HepG2 (cell line): ENCODE measurements at regions not wholly inside any gene's neighbourhood (a gene's known extent, or its start where the extent isn't known, plus 50 kb on each side); places are given as distances from the start of the nearest gene placed in this dataset.

Source experiments
- CREB1 ChIP-seq, 2 experiments: fragments of 450-650 bp in 1 of 2; IDR thresholded peaks; 2 replicates each; pipeline ENCODE4 v1.6.1; 2016 to 2017; ENCODE audit warnings: control low read depth in 1 of 2, mild to moderate bottlenecking in 1 of 2, missing compliant biosample characterization in 1 of 2, missing genetic modification characterization in 1 of 2
- DMAP1 ChIP-seq: IDR thresholded peaks from 2 replicates; pipeline ENCODE4 v1.6.1; 2016
- EHMT2 ChIP-seq: fragments of 200-600 bp; sonication (generic); IDR thresholded peaks from 2 replicates; pipeline ENCODE4 v1.7.0; 2017; ENCODE audit warnings: antibody characterized with exemption, low read depth, low read length, borderline replicate concordance
- HMGA1 ChIP-seq: sonication (generic); formaldehyde crosslinking; conservative IDR thresholded peaks from 2 replicates; pipeline ENCODE4 v1.4.0; 2020; ENCODE audit warnings: missing genetic modification reagents
- HNRNPUL1 ChIP-seq: fragments of 200-400 bp; formaldehyde crosslinking; IDR thresholded peaks from 2 replicates; pipeline ENCODE4 v1.6.1; 2017; ENCODE audit warnings: low read depth, mild to moderate bottlenecking, low read length, moderate library complexity
- HOXA3 ChIP-seq: sonication (generic); formaldehyde crosslinking; IDR thresholded peaks from 2 replicates; pipeline ENCODE4 v1.5.0; 2020; ENCODE audit warnings: missing genetic modification reagents
- MAZ ChIP-seq, 2 experiments: sonication (generic) in 1 of 2; formaldehyde crosslinking in 1 of 2; IDR thresholded peaks; 2 replicates each; pipeline versions ENCODE4 v1.5.0 to v1.6.1; 2012 to 2020; ENCODE audit warnings: low read depth in 2 of 2, mild to moderate bottlenecking in 2 of 2, borderline replicate concordance in 1 of 2, improper control_type of control experiment in 1 of 2, low read length in 1 of 2, missing genetic modification reagents in 1 of 2, moderate library complexity in 1 of 2
- MED8 ChIP-seq: sonication (generic); formaldehyde crosslinking; IDR thresholded peaks from 2 replicates; pipeline ENCODE4 v1.8.1; 2023; ENCODE audit warnings: mild to moderate bottlenecking, missing genetic modification reagents; ENCODE audit not compliant: insufficient replicate concordance
- NR1H2 ChIP-seq: sonication (generic); formaldehyde crosslinking; IDR thresholded peaks from 2 replicates; pipeline ENCODE4 v1.8.1; 2022; ENCODE audit warnings: low read depth, missing genetic modification reagents, borderline replicate concordance
- RARA ChIP-seq: IDR thresholded peaks from 2 replicates; pipeline ENCODE4 v1.6.1; 2016; ENCODE audit warnings: missing genetic modification reagents, missing compliant biosample characterization
- RBM22 ChIP-seq: fragments of 200-400 bp; formaldehyde crosslinking; optimal IDR thresholded peaks from 2 replicates; pipeline ENCODE3; 2017; ENCODE audit warnings: mild to moderate bottlenecking, low read length, moderate library complexity
- REST ChIP-seq, 2 experiments: IDR thresholded peaks; 2 replicates each; pipeline ENCODE4 v1.6.1; 2011 to 2012; ENCODE audit warnings: low read length in 2 of 2, borderline replicate concordance in 1 of 2, low read depth in 1 of 2, mild to moderate bottlenecking in 1 of 2, moderate library complexity in 1 of 2
- SATB2 ChIP-seq: sonication (generic); formaldehyde crosslinking; IDR thresholded peaks from 2 replicates; pipeline ENCODE4 v1.5.0; 2020; ENCODE audit warnings: missing genetic modification reagents
- SNRNP70 ChIP-seq: fragments of 200-400 bp; formaldehyde crosslinking; IDR thresholded peaks from 2 replicates; pipeline ENCODE4 v1.6.1; 2017; ENCODE audit warnings: mild to moderate bottlenecking, low read depth, low read length, moderate library complexity
- TBX2 ChIP-seq: sonication (generic); formaldehyde crosslinking; IDR thresholded peaks from 2 replicates; pipeline ENCODE4 v1.5.0; 2020; ENCODE audit warnings: missing genetic modification reagents, mild to moderate bottlenecking, borderline replicate concordance
- ZEB1 ChIP-seq: IDR thresholded peaks from 2 replicates; pipeline ENCODE4 v1.6.1; 2012; ENCODE audit warnings: mild to moderate bottlenecking, low read depth, inconsistent platforms; ENCODE audit not compliant: insufficient replicate concordance
- ZFP37 ChIP-seq: sonication (generic); formaldehyde crosslinking; IDR thresholded peaks from 2 replicates; pipeline ENCODE4 v1.4.0; 2020; ENCODE audit warnings: missing genetic modification reagents, borderline replicate concordance
- ZNF180 ChIP-seq: sonication (generic); formaldehyde crosslinking; IDR thresholded peaks from 2 replicates; pipeline ENCODE4 v1.4.0; 2020; ENCODE audit warnings: low read depth, missing genetic modification reagents, borderline replicate concordance
- ZNF230 ChIP-seq: sonication (generic); formaldehyde crosslinking; IDR thresholded peaks from 2 replicates; pipeline ENCODE4 v1.4.0; 2020; ENCODE audit warnings: mild to moderate bottlenecking, missing genetic modification reagents
- ZNF282 ChIP-seq: fragments of 450-650 bp; IDR thresholded peaks from 2 replicates; pipeline ENCODE4 v1.6.1; 2018; ENCODE audit not compliant: partially characterized antibody
- ZNF317 ChIP-seq: sonication (generic); formaldehyde crosslinking; IDR thresholded peaks from 2 replicates; pipeline ENCODE4 v1.5.0; 2020; ENCODE audit warnings: mild to moderate bottlenecking, missing genetic modification reagents
- ZNF343 ChIP-seq: sonication (generic); formaldehyde crosslinking; IDR thresholded peaks from 2 replicates; pipeline ENCODE4 v1.4.0; 2020; ENCODE audit warnings: mild to moderate bottlenecking, missing genetic modification reagents
- ZNF510 ChIP-seq: sonication (generic); formaldehyde crosslinking; IDR thresholded peaks from 2 replicates; pipeline ENCODE4 v1.4.0; 2020; ENCODE audit warnings: low read depth, mild to moderate bottlenecking, missing genetic modification reagents
- ZNF577 ChIP-seq: sonication (generic); formaldehyde crosslinking; IDR thresholded peaks from 2 replicates; pipeline ENCODE4 v1.4.0; 2020; ENCODE audit warnings: mild to moderate bottlenecking, low read depth, missing genetic modification reagents, borderline replicate concordance
- ZNF879 ChIP-seq: sonication (generic); formaldehyde crosslinking; IDR thresholded peaks from 2 replicates; pipeline ENCODE4 v1.8.1; 2023; ENCODE audit warnings: missing genetic modification reagents

GRCh38 chr2:62568983-62569837 lies 63.2 kb upstream of the TMEM17 start (continued):
- TF ChIP-seq RBM22 = peak; percentile 91
- no peak for TF ChIP-seq MAZ (IDR thresholded peaks at IDR 0.05; ENCODE audit: borderline replicate concordance, low read depth, low read length)
- no peak for TF ChIP-seq MAZ (CRISPR knock-in tag; IDR thresholded peaks at IDR 0.05; ENCODE audit: low read depth)
- TF ChIP-seq ZNF577 = no peak
- TF ChIP-seq RARA (CRISPR knock-in tag) = peak; percentile 95
- no peak for TF ChIP-seq ZFP37 (CRISPR knock-in tag)
- TF ChIP-seq HOXA3 (CRISPR knock-in tag) = no peak
- peak; percentile 83; the same call in 1 of the 2 replicates for TF ChIP-seq HNRNPUL1
- TF ChIP-seq ZNF230 (CRISPR knock-in tag) = no peak
- no peak for TF ChIP-seq SATB2 (CRISPR knock-in tag)
- no peak for TF ChIP-seq ZNF180 (CRISPR knock-in tag)
- TF ChIP-seq HMGA1 (CRISPR knock-in tag) = no peak
- TF ChIP-seq CREB1 (IDR thresholded peaks at IDR 0.05) = no peak
- peak; percentile 44; the same call in 1 of the 2 replicates for TF ChIP-seq CREB1 (CRISPR knock-in tag; IDR thresholded peaks at IDR 0.05)
- TF ChIP-seq ZNF343 = no peak
- TF ChIP-seq REST (IDR thresholded peaks at IDR 0.05; ENCODE audit: borderline replicate concordance in 1 of 2, low read depth in 1 of 2, low read length in 2 of 2) = peak in 1 of 2 experiments; percentile 74; a peak in 2 of 4 replicates
- 0 out of 2 replicates have a peak, but pooled peaks have one; percentile 19 for TF ChIP-seq ZNF317 (CRISPR knock-in tag)
- TF ChIP-seq NR1H2 (CRISPR knock-in tag) = no peak
- peak; percentile 69 for TF ChIP-seq ZEB1
- TF ChIP-seq TBX2 (CRISPR knock-in tag) = no peak
- TF ChIP-seq DMAP1 (CRISPR knock-in tag) = no peak
- TF ChIP-seq SNRNP70 = no peak
- TF ChIP-seq ZNF510 (CRISPR knock-in tag) = no peak
- no peak for TF ChIP-seq ZNF879 (CRISPR knock-in tag)
- TF ChIP-seq ZNF282 = no peak
- TF ChIP-seq EHMT2 = no peak; the same call in none of the 2 replicates
- TF ChIP-seq MED8 (CRISPR knock-in tag) = peak; percentile 54
